SIG-M5 (cell line): ENCODE measurements at regions not wholly inside any gene's neighbourhood (a gene's known extent, or its start where the extent isn't known, plus 50 kb on each side); places are given as distances from the start of the nearest gene placed in this dataset.

Source experiments
- DNase-seq: peaks from one replicate; lab custom pipeline; 2025; lab: John Stamatoyannopoulos, UW

- DNase-seq: no peak
These were observed 476.4 kb upstream of the FSTL5 start for GRCh38 chr4:162640152-162640551.

GRCh38 chr4:162634390-162634789, 470.6 kb upstream of the FSTL5 start:
- DNase-seq: no peak

- no peak for DNase-seq
These were observed 458.9 kb upstream of the FSTL5 start for GRCh38 chr4:162622664-162623063.

- no peak for DNase-seq
These were observed 446.3 kb upstream of the FSTL5 start for GRCh38 chr4:162610116-162610515.

DNA sequence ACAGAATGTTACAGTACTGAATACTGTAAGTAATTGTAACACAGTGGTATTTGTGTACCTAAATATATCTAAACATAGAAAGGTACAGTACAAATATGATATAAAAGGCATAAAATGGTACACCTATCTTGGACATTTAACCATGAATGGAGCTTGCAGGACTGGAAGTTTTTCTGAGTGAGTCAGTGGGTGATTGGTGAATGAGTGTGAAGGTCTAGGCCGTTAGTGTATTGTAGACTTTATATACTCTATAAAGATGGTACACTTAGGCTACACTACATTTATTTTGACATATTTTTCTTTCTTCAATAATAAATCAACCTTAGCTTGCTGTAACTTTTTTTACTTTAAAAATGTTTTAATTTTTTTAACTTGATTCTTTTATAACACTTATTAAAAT, 422.5 kb upstream of the FSTL5 start:
- DNase-seq: no peak

DNA sequence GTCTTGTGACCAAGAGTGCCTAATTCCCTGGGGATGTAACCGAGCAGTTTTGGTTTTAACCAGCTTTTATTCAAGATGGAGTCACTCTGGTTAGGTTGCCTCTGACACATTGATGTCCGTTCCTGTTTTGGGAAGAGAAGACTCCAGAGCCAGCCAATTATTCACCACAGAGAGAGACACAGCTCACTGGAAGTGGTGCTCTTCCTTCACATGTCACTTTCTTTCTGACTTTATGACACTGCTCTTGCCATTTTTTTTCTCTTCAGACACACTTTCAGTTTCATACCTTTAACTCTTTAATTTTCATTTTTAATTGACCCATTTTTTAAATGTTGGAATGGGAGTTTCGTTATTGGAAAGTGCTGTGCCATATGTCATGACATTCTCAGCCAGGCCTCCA, 418.4 kb upstream of the FSTL5 start:
- no peak for DNase-seq

DNA sequence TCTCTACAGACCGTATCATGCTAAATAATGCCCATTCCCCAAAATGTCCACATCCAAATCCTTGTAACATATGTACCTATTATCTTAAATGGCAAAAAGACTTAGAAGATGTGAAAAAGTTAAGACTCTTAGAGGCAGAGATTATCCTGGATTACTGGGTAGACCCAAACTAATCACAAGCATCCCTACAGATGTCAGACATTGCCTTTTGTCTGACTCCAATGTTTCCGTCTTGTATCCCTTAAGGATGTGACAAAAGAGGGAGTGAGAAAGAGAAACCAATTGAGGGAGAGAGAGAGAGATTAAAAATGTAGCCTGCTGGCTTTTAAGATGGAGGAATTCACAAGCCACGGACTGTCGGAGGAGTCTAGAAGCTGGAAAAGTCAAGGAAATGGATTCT, 401.9 kb upstream of the FSTL5 start:
- no peak for DNase-seq

GRCh38 chr4:162560073-162560472, 396.3 kb upstream of the FSTL5 start:
- no peak for DNase-seq

DNA sequence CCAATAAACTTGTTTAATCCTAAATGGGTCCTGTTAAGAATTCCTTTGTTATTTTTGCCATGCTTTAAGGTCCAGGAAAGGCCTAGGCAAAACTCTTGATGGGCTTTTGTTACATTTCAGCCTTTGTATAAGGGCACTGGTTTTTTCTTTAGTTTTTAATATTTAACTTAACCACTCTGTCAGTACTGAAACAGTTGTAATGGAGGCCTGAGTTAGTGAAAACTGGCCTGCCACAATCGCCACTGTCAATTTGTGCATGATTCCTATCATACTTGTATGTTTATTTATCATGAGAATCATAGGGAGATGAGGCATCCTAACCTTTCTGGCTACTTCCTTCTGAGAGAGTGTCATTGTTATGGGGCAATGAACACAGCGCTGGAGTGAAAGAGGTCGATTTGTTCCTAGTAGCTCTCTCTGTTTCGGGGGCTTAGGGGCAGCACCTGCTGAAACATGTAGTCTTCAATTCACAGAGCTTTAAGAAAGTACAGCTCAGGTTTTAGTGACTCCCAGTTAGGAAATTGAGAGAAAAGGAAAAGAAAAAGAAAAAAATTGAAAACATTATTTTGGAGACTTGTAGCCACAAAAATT, 393.8 kb upstream of the FSTL5 start:
- DNase-seq: no peak

- DNase-seq: no peak
These were observed 371.3 kb upstream of the FSTL5 start for GRCh38 chr4:162535121-162535520.

DNA sequence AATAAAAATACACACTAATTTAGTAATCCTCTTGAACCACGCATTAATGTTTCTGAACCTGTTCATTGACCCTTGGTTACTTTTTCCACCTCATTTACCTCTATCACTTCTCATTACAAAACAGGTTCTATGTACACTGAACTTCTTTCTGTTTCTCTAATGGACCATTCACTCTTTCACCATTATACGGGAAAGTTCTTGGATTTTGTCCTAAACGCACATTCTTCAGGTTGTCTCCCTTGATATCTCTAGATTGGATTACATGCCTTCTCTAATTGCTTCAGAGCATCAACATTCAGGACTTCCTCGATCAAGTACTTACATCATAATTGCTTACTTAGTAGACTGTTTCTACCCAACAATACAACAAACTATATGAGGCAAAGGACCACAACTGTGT, 359.4 kb upstream of the FSTL5 start:
- DNase-seq: no peak

DNA sequence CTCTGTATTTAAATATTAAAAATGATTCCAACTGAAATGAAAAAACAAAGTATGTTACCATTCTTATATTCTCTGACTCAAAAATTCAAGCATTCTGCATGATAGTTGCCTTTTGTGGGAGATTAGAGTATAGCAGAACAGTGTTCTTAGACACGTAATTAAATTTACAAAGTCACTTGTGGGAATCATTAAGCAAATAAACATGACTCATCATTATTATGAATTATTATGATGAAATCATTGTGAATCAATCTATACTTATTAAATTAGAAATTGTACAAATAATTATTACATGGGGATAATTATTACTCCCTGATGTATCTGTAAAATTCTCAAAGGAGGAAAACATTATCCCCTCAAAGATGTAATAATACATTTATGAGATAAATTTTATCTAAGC, 358.9 kb upstream of the FSTL5 start:
- no peak for DNase-seq

DNA sequence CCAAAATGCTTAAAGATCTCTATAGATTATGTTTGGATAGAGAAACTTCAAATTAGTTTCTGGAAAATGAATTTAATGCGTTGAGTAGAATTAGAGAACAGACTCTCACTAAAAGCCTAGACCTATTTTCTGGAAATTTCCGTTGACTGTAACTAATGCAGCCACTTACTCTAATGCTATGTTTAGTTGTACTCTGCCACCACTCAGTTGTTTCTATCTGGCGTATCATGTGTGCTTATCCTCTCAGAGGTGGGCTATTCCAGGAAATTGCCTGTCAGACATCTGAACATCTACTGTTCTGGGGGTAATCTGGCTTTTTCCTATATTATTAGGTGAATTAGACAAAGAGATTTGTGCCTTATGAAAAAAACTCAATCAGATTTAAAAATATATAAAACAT, 347.1 kb upstream of the FSTL5 start:
- DNase-seq: no peak

GRCh38 chr4:162510115-162510514, 346.3 kb upstream of the FSTL5 start:
- DNase-seq: no peak

GRCh38 chr4:162509333-162509732, 345.5 kb upstream of the FSTL5 start:
- DNase-seq: no peak

DNA sequence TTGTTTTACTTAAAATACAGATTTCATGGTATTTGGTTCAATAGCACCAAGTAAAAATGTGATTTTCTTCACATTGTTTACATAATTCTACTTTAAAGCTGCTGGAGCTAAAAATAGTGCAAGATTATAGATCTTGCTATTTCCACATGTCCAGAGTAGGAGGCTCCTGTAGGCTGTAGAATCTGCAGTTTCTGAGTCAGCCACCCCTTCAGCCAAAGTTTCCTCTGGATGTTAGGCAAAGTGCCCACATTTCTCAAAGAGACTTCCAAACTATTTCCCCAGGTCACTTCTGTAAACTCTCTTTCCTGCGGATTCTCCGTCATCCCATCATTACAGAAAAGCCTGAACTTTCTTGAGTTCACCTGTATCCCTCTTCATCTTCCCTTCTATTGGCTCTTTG, 342.5 kb upstream of the FSTL5 start:
- no peak for DNase-seq

- no peak for DNase-seq
These were observed 340.1 kb upstream of the FSTL5 start for GRCh38 chr4:162503868-162504267.

GRCh38 chr4:162502109-162502508, 338.3 kb upstream of the FSTL5 start:
- DNase-seq: no peak

DNA sequence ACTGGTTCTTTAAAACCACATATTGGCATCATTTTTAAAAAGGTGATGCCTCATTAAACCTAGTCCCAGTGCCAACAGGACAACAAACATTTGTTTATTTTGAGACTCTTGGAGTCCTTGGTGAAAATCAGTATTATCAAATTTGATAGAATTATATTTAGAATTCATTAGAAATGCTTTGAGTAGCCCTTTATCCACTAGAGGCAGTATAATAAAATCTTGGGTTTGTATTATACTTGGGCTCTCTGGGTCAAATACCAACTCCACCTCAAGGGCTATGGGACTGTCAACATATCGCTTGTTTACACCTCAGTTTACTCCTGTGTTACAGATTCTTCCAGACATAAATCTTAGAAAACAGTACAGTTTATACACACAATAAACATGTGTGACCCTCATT, 335.7 kb upstream of the FSTL5 start:
- no peak for DNase-seq

DNA sequence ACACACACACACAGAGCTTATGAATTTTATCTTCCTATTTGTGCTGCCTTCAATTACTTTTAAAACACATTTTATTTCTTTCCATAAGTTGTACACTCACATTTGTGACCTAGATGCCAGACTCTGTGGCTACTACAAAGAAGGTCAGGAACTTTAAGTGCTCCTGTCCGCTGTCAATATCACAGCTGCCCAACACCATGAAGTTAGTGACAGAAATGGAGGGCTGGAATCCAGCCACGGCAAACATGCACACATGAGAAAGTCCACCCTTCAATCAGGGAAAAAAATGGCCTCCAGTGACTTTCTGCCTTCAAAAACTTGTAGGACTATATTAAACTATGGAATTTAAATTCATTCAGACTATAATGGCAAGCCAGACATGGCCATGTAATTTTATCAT, 334.4 kb upstream of the FSTL5 start:
- no peak for DNase-seq

- DNase-seq: no peak
These were observed 333.9 kb upstream of the FSTL5 start for GRCh38 chr4:162497564-162498167.

GRCh38 chr4:162494935-162495334, 331.1 kb upstream of the FSTL5 start:
- no peak for DNase-seq

GRCh38 chr4:162485486-162485885, 321.7 kb upstream of the FSTL5 start:
- no peak for DNase-seq

GRCh38 chr4:162475246-162475645, 311.4 kb upstream of the FSTL5 start:
- DNase-seq: no peak
